ENCODE measurements at regions not wholly inside any gene's neighbourhood (a gene's known extent, or its start where the extent isn't known, plus 50 kb on each side); places are given as distances from the start of the nearest gene placed in this dataset.

- DNase-seq (ENCODE audit: low spot score), result peak; percentile 91
These were observed 99.8 kb upstream of the CDH5 start for GRCh38 chr16:66266436-66267291.

GRCh38 chr16:66265556-66266141 is 100.8 kb upstream of the CDH5 start:
- no peak for DNase-seq (ENCODE audit: low spot score)

- no peak for DNase-seq (ENCODE audit: low spot score)
These were observed 101.5 kb upstream of the CDH5 start for GRCh38 chr16:66265048-66265415.

- no peak for DNase-seq (ENCODE audit: low spot score)
These were observed 102.0 kb upstream of the CDH5 start for GRCh38 chr16:66264311-66265047.

- DNase-seq (ENCODE audit: low spot score), result no peak
These were observed 102.5 kb upstream of the CDH5 start for GRCh38 chr16:66263973-66264310.

GRCh38 chr16:66263168-66263972 is 103.1 kb upstream of the CDH5 start:
- peak; percentile 38 for DNase-seq (ENCODE audit: low spot score)

GRCh38 chr16:66262253-66263167 is 104.0 kb upstream of the CDH5 start:
- peak; percentile 86 for DNase-seq (ENCODE audit: low spot score)

GRCh38 chr16:66261826-66262225 is 104.7 kb upstream of the CDH5 start:
- DNase-seq (ENCODE audit: low spot score), result no peak

- no peak for DNase-seq (ENCODE audit: low spot score)
These were observed 105.8 kb upstream of the CDH5 start for GRCh38 chr16:66260522-66261254.

GRCh38 chr16:66258916-66259845 is 107.3 kb upstream of the CDH5 start:
- no peak for DNase-seq (ENCODE audit: low spot score)

GRCh38 chr16:66256919-66257318 is 109.6 kb upstream of the CDH5 start:
- DNase-seq (ENCODE audit: low spot score), result no peak

- no peak for DNase-seq (ENCODE audit: low spot score)
These were observed 110.8 kb upstream of the CDH5 start for GRCh38 chr16:66255647-66256046.

- DNase-seq (ENCODE audit: low spot score), result no peak
These were observed 111.7 kb upstream of the CDH5 start for GRCh38 chr16:66254751-66255150.

- no peak for DNase-seq (ENCODE audit: low spot score)
These were observed 112.4 kb upstream of the CDH5 start for GRCh38 chr16:66254106-66254505.

GRCh38 chr16:66251476-66252160 is 114.9 kb upstream of the CDH5 start:
- no peak for DNase-seq (ENCODE audit: low spot score)

- peak; percentile 41 for DNase-seq (ENCODE audit: low spot score)
These were observed 115.6 kb upstream of the CDH5 start for GRCh38 chr16:66250686-66251431.

Measured in umbilical cord (tissue), 1 donor.